ENCODE measurements at regions not wholly inside any gene's neighbourhood (a gene's known extent, or its start where the extent isn't known, plus 50 kb on each side); places are given as distances from the start of the nearest gene placed in this dataset.

DNA sequence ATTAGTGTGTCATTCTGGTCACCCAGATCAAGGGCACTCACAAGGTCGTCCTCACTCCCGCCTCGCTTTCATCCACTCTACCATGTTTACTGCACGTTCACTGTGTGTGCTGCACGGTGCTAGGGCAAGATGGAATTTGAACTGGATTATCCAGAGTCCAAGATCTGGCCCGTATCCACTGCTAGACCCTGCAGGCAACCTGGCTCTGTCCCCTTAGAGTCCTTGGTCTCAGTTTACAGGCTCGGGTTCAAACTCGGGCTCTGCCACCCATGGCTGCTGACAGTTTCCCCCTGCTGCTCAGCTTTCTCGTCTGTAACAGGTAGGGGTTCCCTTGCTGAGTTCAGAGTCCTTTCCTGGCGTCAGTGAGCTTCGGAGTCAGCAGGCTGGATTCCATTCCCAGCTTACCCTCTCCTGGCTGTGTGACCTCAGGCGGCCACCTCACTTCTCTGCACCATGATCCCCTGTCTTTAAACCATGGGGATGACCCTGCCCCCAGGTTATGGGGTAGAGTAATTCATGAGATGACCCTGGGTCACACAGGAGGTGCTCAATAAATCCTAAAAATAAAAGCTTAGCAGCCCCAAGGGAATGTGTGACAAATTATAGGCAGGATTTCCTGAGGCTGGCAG lies 79.6 kb upstream of the SLC6A6 start:
- Histone ChIP-seq H3K36me3 (no peaks in the 10 kb centered on the region), H3K27me3 (no peaks in the 10 kb centered on the region), H3K4me3 (no peak overlapping the region), H3K27ac (0 out of 22 replicates have a peak overlapping the region, but pooled peaks of 2 of the 11 experiments have one; percentile 3 to 19), H4K20me1 (no peaks in the 10 kb centered on the region; a peak in 1 of 22 replicates), H3K4me1 (peaks cover 16 to 37% (median 21%) of the 10 kb centered on the region in 10 experiments), H3K9ac (peak overlapping the region in 3 of 11 experiments; percentile 19 to 31 (median 24); a peak in 2 of 22 replicates), H3K4me2 (peak overlapping the region; percentile 15 to 80 (median 71); a peak in 21 of 22 replicates), H3K9me3 (replicated peaks in 1 of 11) (peaks cover 0 to 11% (median 6%) of the 10 kb centered on the region in 11 experiments; a peak in 6 of 22 replicates)
- TF ChIP-seq Cebpa-rat (IDR thresholded peaks at IDR 0.05): no peak

GRCh38 chr3:14323401-14324223 lies 78.8 kb upstream of the SLC6A6 start:
- Histone ChIP-seq H3K9ac (peak overlapping the region in 3 of 11 experiments; percentile 19 to 31 (median 24); a peak in 3 of 22 replicates), H4K20me1 (no peaks in the 10 kb centered on the region; a peak in 1 of 22 replicates), H3K36me3 (no peaks in the 10 kb centered on the region), H3K9me3 (replicated peaks in 1 of 11) (peaks cover 0 to 11% (median 6%) of the 10 kb centered on the region in 11 experiments; a peak in 6 of 22 replicates), H3K4me1 (peaks cover 16 to 35% (median 21%) of the 10 kb centered on the region in 10 experiments), H3K4me3 (no peak overlapping the region), H3K27me3 (no peaks in the 10 kb centered on the region), H3K27ac (peak overlapping the region in 2 of 11 experiments; percentile 3 to 19; a peak in 1 of 22 replicates), H3K4me2 (peak overlapping the region; percentile 15 to 80 (median 71); a peak in 21 of 22 replicates)
- TF ChIP-seq Cebpa-rat (IDR thresholded peaks at IDR 0.05): no peak

- Histone ChIP-seq H3K4me1 (peaks cover 13 to 31% (median 18%) of the 10 kb centered on the region in 10 experiments), H4K20me1 (no peaks in the 10 kb centered on the region; a peak in 1 of 22 replicates), H3K27ac (no peak overlapping the region), H3K27me3 (no peaks in the 10 kb centered on the region), H3K9ac (no peak overlapping the region), H3K36me3 (no peaks in the 10 kb centered on the region), H3K9me3 (replicated peaks in 1 of 11) (peaks cover 0 to 11% (median 6%) of the 10 kb centered on the region in 11 experiments; a peak in 6 of 22 replicates), H3K4me3 (no peak overlapping the region), H3K4me2 (peak overlapping the region in 5 of 11 experiments; percentile 15 to 78 (median 71); a peak in 3 of 22 replicates)
- TF ChIP-seq Cebpa-rat (IDR thresholded peaks at IDR 0.05): no peak
Measured at GRCh38 chr3:14324224-14324944, 78.0 kb upstream of the SLC6A6 start.

GRCh38 chr3:14328422-14328821 lies 74.0 kb upstream of the SLC6A6 start:
- H3K27ac ChIP-seq: no peak overlapping the region

DNA sequence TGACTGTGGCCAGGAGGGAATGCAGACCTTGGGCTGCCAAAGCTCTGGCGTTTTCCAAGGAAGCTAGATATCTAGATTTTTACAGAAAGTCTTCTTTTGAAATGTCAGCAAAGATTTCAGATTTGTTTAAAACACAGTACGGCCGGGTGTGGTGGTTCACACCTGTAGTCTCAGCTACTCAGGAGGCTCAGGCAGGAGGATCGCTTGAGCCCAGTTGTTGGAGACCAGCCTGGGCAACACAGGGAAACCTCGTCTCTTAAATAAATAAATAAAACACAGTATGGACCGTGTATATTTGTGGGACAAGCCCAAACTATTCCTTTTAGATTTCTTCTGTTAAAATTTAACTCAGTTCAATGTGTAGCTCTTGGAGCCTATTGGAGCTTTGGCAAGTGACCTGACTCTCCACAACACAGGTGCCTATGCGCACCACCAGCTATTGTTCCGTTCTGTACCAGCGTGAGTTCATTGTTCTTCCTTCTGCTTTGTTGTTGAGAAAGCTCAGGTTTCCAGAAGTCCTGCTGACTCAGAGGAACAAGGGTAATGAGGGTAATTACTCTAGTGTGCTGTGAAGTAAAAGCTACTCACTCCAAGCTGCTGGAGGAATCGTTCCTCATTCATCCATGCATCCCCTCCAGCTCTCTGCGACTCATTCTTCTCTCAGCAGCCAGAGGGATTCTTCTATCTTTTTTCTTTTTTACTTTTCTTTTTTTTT lies 73.1 kb upstream of the SLC6A6 start:
- Histone ChIP-seq H3K27me3 (no peaks in the 10 kb centered on the region), H3K36me3 (no peaks in the 10 kb centered on the region), H3K4me3 (no peak overlapping the region), H3K4me2 (peak overlapping the region in 2 of 11 experiments; percentile 9 to 42; a peak in 2 of 22 replicates), H4K20me1 (no peaks in the 10 kb centered on the region; a peak in 1 of 22 replicates), H3K4me1 (peaks cover 0 to 13% (median 0%) of the 10 kb centered on the region in 10 experiments; a peak in 4 of 20 replicates), H3K9me3 (replicated peaks in 1 of 11) (no peaks in the 10 kb centered on the region), H3K9ac (no peak overlapping the region), H3K27ac (no peak overlapping the region)
- TF ChIP-seq Cebpa-rat (IDR thresholded peaks at IDR 0.05): no peak

More at GRCh38 chr3:14328422-14328821, 74.0 kb upstream of the SLC6A6 start:
- H3K36me3 ChIP-seq: no peaks in the 10 kb centered on the region
- no peak overlapping the region for H3K4me2 ChIP-seq
- no peaks in the 10 kb centered on the region for H3K27me3 ChIP-seq
- TF ChIP-seq Cebpa-rat (IDR thresholded peaks at IDR 0.05): no peak
- H3K9me3 ChIP-seq (replicated peaks in 1 of 11): no peaks in the 10 kb centered on the region
- H3K9ac ChIP-seq: no peak overlapping the region
- H4K20me1 ChIP-seq: no peaks in the 10 kb centered on the region; a peak in 1 of 22 replicates
- no peak overlapping the region for H3K4me3 ChIP-seq
- peaks cover 3 to 21% (median 7%) of the 10 kb centered on the region in 10 experiments for H3K4me1 ChIP-seq

- no peak overlapping the region for H3K27ac ChIP-seq
Measured at GRCh38 chr3:14329842-14330241, 72.6 kb upstream of the SLC6A6 start.

DNA sequence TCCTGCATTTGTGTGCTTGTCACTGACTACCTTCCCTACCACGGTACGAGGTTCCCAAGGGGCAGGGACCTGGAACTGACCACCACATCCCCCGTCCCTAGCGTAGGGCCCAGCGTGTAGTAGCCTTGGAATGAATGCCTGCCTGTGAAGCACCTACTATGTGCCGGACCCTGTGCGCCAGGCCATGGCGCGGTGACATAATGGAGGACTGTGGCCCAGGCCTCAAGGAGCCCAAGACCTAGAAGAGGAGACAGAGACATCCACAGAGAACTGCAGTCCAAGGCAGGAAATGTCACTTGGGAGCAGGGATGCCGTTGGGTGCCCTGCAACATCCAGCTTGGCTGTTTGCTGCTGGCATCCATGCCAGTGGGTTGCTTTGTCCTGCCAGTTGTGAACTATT lies 71.9 kb upstream of the SLC6A6 start:
- TF ChIP-seq Cebpa-rat (IDR thresholded peaks at IDR 0.05): no peak
- Histone ChIP-seq H3K9ac (no peak overlapping the region), H3K4me1 (peaks cover 0 to 10% (median under 1%) of the 10 kb centered on the region in 10 experiments; a peak in 7 of 20 replicates)

More at GRCh38 chr3:14329842-14330241, 72.6 kb upstream of the SLC6A6 start:
- H3K4me2 ChIP-seq: peak overlapping the region in 2 of 11 experiments; percentile 9 to 42; a peak in 2 of 22 replicates
- no peak for TF ChIP-seq Cebpa-rat (IDR thresholded peaks at IDR 0.05)
- no peak overlapping the region for H3K9ac ChIP-seq
- H4K20me1 ChIP-seq: no peaks in the 10 kb centered on the region
- no peaks in the 10 kb centered on the region for H3K27me3 ChIP-seq
- no peak overlapping the region for H3K4me3 ChIP-seq
- peaks cover 0 to 10% (median 0%) of the 10 kb centered on the region in 10 experiments; a peak in 4 of 20 replicates for H3K4me1 ChIP-seq
- no peaks in the 10 kb centered on the region for H3K36me3 ChIP-seq
- H3K9me3 ChIP-seq (replicated peaks in 1 of 11): no peaks in the 10 kb centered on the region

DNA sequence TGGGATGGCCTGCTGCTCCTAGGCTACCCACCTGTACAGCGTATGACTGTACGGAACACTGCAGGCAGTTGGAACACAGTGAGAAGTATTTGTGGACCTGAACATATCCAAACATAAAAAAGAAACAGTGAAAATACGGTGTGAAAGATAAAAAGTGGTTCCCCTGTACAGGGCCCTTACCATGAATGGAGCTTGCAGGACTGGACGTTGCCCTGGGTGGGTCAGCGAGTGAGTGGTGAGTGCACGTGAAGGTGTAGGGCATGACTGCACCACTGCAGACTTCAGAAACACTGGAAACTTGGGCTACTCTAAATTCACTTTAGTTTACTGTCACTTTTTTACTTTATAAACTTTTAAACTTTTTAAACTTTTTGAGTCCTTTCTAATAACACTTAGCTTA lies 71.2 kb upstream of the SLC6A6 start:
- Histone ChIP-seq H4K20me1 (no peaks in the 10 kb centered on the region), H3K9ac (no peak overlapping the region), H3K36me3 (no peaks in the 10 kb centered on the region), H3K27ac (no peak overlapping the region), H3K9me3 (replicated peaks in 1 of 11) (no peaks in the 10 kb centered on the region), H3K27me3 (no peaks in the 10 kb centered on the region), H3K4me3 (no peak overlapping the region), H3K4me1 (peaks cover 4 to 13% (median 8%) of the 10 kb centered on the region in 10 experiments; a peak in 19 of 20 replicates), H3K4me2 (no peak overlapping the region)
- TF ChIP-seq Cebpa-rat (IDR thresholded peaks at IDR 0.05): no peak

More for the DNA sequence above, 71.9 kb upstream of the SLC6A6 start:
- Histone ChIP-seq H3K36me3 (no peaks in the 10 kb centered on the region), H3K27ac (no peak overlapping the region), H3K4me2 (no peak overlapping the region), H3K4me3 (no peak overlapping the region), H4K20me1 (no peaks in the 10 kb centered on the region), H3K27me3 (no peaks in the 10 kb centered on the region), H3K9me3 (replicated peaks in 1 of 11) (no peaks in the 10 kb centered on the region)
